HG03354 (cell line): ENCODE measurements at regions not wholly inside any gene's neighbourhood (a gene's known extent, or its start where the extent isn't known, plus 50 kb on each side); places are given as distances from the start of the nearest gene placed in this dataset.
"Not testable (repeated sequence)": the region's sequence is repeated elsewhere in the genome, so short reads cannot be mapped to it uniquely, and the experiment has no call there.

ENCODE experiments used
- ATAC-seq: cut with Tn5 transposase; IDR thresholded peaks from one replicate; pipeline ENCODE4 v1.9.1; 2021; ENCODE audit warnings: mild to moderate bottlenecking; ENCODE audit not compliant: unreplicated experiment, poor library complexity, severe bottlenecking

GRCh38 chr2:36238106-36238505, 117.5 kb upstream of the CRIM1 start:
- no peak for ATAC-seq

- ATAC-seq, result no peak
These were observed 119.7 kb upstream of the CRIM1 start for GRCh38 chr2:36235882-36236281.

- ATAC-seq, result no peak
These were observed 120.2 kb upstream of the CRIM1 start for GRCh38 chr2:36235426-36235825.

- no peak for ATAC-seq
These were observed 132.3 kb upstream of the CRIM1 start for GRCh38 chr2:36223259-36223658.

GRCh38 chr2:36222485-36222884, 133.1 kb upstream of the CRIM1 start:
- ATAC-seq, result no peak

GRCh38 chr2:36214691-36215090, 140.9 kb upstream of the CRIM1 start:
- no peak for ATAC-seq

GRCh38 chr2:36203366-36203765, 152.2 kb upstream of the CRIM1 start:
- ATAC-seq, result no peak

GRCh38 chr2:36197181-36197971, 158.2 kb upstream of the CRIM1 start:
- no peak for ATAC-seq

GRCh38 chr2:36193680-36194079, 161.9 kb upstream of the CRIM1 start:
- no peak for ATAC-seq

- no peak for ATAC-seq
These were observed 162.6 kb upstream of the CRIM1 start for GRCh38 chr2:36192983-36193382.

- no peak for ATAC-seq
These were observed 165.5 kb upstream of the CRIM1 start for GRCh38 chr2:36190097-36190496.

GRCh38 chr2:36185624-36186023, 170.0 kb upstream of the CRIM1 start:
- no peak for ATAC-seq

GRCh38 chr2:36184848-36185247, 170.7 kb upstream of the CRIM1 start:
- ATAC-seq, result no peak

GRCh38 chr2:36180789-36181482, 174.6 kb upstream of the CRIM1 start:
- ATAC-seq, result not testable (repeated sequence)

GRCh38 chr2:36180293-36180692, 175.3 kb upstream of the CRIM1 start:
- ATAC-seq, result not testable (repeated sequence)

- ATAC-seq, result not testable (repeated sequence)
These were observed 175.8 kb upstream of the CRIM1 start for GRCh38 chr2:36179668-36180269.

GRCh38 chr2:36178384-36178783, 177.2 kb upstream of the CRIM1 start:
- no peak for ATAC-seq

- no peak for ATAC-seq
These were observed 178.3 kb upstream of the CRIM1 start for GRCh38 chr2:36177282-36177681.

- no peak for ATAC-seq
These were observed 180.7 kb upstream of the CRIM1 start for GRCh38 chr2:36174920-36175319.

- ATAC-seq, result no peak
These were observed 181.7 kb upstream of the CRIM1 start for GRCh38 chr2:36173760-36174404.
